ENCODE measurements at regions not wholly inside any gene's neighbourhood (a gene's known extent, or its start where the extent isn't known, plus 50 kb on each side); places are given as distances from the start of the nearest gene placed in this dataset.

- no peak overlapping the region for H3K9ac ChIP-seq (ENCODE audit: low read length)
- no peaks in the 10 kb centered on the region for H3K36me3 ChIP-seq (ENCODE audit: insufficient read depth, low read length)
- no peaks in the 10 kb centered on the region for H3K9me2 ChIP-seq (ENCODE audit: insufficient read depth, low read length)
- H3K4me3 ChIP-seq (ENCODE audit: low read length), result no peak overlapping the region
- no peak overlapping the region for H3K4me2 ChIP-seq (ENCODE audit: low read length)
- H3K79me2 ChIP-seq (replicated peaks; ENCODE audit: insufficient read depth, low read length), result no peaks in the 10 kb centered on the region
- H3K27me3 ChIP-seq (ENCODE audit: insufficient read depth, low read depth, low read length), result no peaks in the 10 kb centered on the region
- H2AFZ ChIP-seq (ENCODE audit: low read depth, low read length), result no peak overlapping the region
- TF ChIP-seq SMC3 (conservative IDR thresholded peaks at IDR 0.05; ENCODE audit: poor library complexity) (no peak), EZH2 (IDR thresholded peaks at IDR 0.05; ENCODE audit: borderline replicate concordance, insufficient read depth, low read length, poor library complexity, severe bottlenecking) (no peak), POLR2AphosphoS5 (IDR thresholded peaks at IDR 0.05) (no peak), EP300 (conservative IDR thresholded peaks at IDR 0.05; ENCODE audit: poor library complexity, severe bottlenecking) (no peak), TAF1 (IDR thresholded peaks at IDR 0.05; ENCODE audit: low read depth) (no peak), REST (IDR thresholded peaks at IDR 0.05; ENCODE audit: borderline replicate concordance) (no peak), MXI1 (conservative IDR thresholded peaks at IDR 0.05; ENCODE audit: poor library complexity, severe bottlenecking) (no peak), RAD21 (conservative IDR thresholded peaks at IDR 0.05) (no peak), CTCF (IDR thresholded peaks at IDR 0.05; ENCODE audit: poor library complexity, severe bottlenecking) (no peak)
- H3F3A ChIP-seq (ENCODE audit: insufficient read depth, low read length, poor library complexity, severe bottlenecking), result no peaks in the 10 kb centered on the region
- no peak overlapping the region for H3K27ac ChIP-seq (ENCODE audit: low read length)
- H4K20me1 ChIP-seq (ENCODE audit: insufficient read depth), result no peaks in the 10 kb centered on the region
- H3K9me3 ChIP-seq (ENCODE audit: low read length), result no peaks in the 10 kb centered on the region
Measured at GRCh38 chr15:70284438-70285214, 186.9 kb upstream of the TLE3 start.

GRCh38 chr15:70283511-70283910, 185.8 kb upstream of the TLE3 start:
- Histone ChIP-seq H3K36me3 (ENCODE audit: insufficient read depth, low read length) (no peaks in the 10 kb centered on the region), H3K79me2 (replicated peaks; ENCODE audit: insufficient read depth, low read length) (no peaks in the 10 kb centered on the region), H4K20me1 (ENCODE audit: insufficient read depth) (no peaks in the 10 kb centered on the region), H3K9me2 (ENCODE audit: insufficient read depth, low read length) (no peaks in the 10 kb centered on the region), H3K9ac (ENCODE audit: low read length) (no peak overlapping the region), H3K4me3 (ENCODE audit: low read length) (no peak overlapping the region), H2AFZ (ENCODE audit: low read depth, low read length) (no peak overlapping the region), H3K27ac (ENCODE audit: low read length) (no peak overlapping the region), H3K27me3 (ENCODE audit: insufficient read depth, low read depth, low read length) (no peaks in the 10 kb centered on the region), H3K4me2 (ENCODE audit: low read length) (no peak overlapping the region), H3K9me3 (ENCODE audit: low read length) (no peaks in the 10 kb centered on the region), H3F3A (ENCODE audit: insufficient read depth, low read length, poor library complexity, severe bottlenecking) (no peaks in the 10 kb centered on the region)
- TF ChIP-seq EZH2 (IDR thresholded peaks at IDR 0.05; ENCODE audit: borderline replicate concordance, insufficient read depth, low read length, poor library complexity, severe bottlenecking) (no peak), EP300 (conservative IDR thresholded peaks at IDR 0.05; ENCODE audit: poor library complexity, severe bottlenecking) (no peak), MXI1 (conservative IDR thresholded peaks at IDR 0.05; ENCODE audit: poor library complexity, severe bottlenecking) (no peak), TAF1 (IDR thresholded peaks at IDR 0.05; ENCODE audit: low read depth) (no peak), SMC3 (conservative IDR thresholded peaks at IDR 0.05; ENCODE audit: poor library complexity) (no peak), REST (IDR thresholded peaks at IDR 0.05; ENCODE audit: borderline replicate concordance) (no peak), POLR2AphosphoS5 (IDR thresholded peaks at IDR 0.05) (no peak), CTCF (IDR thresholded peaks at IDR 0.05; ENCODE audit: poor library complexity, severe bottlenecking) (no peak), RAD21 (conservative IDR thresholded peaks at IDR 0.05) (no peak)

Measured in neural cell (in vitro differentiated cells).